HG03139 (cell line): ENCODE measurements at regions not wholly inside any gene's neighbourhood (a gene's known extent, or its start where the extent isn't known, plus 50 kb on each side); places are given as distances from the start of the nearest gene placed in this dataset.
A peak's percentile ranks its signal among the peaks of the same experiment; 100 is the strongest.

ENCODE experiments used
- ATAC-seq: cut with Tn5 transposase; IDR thresholded peaks from one replicate; pipeline ENCODE4 v1.9.1; 2021; ENCODE audit not compliant: unreplicated experiment

- ATAC-seq = no peak
These were observed 115.2 kb downstream of the OLFM4 start for GRCh38 chr13:53143757-53144339.

DNA sequence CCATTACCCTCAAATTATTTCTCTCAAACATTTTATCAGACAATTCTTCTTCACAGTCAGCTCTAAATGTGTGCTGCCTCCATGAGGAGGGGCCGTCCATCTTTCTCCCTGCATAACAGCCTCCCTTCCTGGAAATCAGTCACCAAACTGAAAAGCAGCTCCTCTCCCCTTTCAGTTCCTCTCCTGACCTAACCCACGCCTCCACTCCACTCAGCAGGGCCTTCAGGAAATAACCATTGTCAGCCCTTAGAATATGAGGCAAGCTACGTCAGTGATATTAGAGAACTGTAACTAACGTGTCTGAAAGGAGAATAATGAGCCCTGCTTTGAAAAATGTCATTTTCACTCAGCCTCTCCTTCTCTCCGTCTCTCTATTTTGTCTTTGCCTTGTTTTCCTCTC lies 116.2 kb downstream of the OLFM4 start:
- ATAC-seq = no peak

GRCh38 chr13:53150568-53150967 lies 122.0 kb downstream of the OLFM4 start:
- no peak for ATAC-seq

- ATAC-seq = peak; percentile 97
These were observed 122.9 kb downstream of the OLFM4 start for GRCh38 chr13:53151336-53152056.

DNA sequence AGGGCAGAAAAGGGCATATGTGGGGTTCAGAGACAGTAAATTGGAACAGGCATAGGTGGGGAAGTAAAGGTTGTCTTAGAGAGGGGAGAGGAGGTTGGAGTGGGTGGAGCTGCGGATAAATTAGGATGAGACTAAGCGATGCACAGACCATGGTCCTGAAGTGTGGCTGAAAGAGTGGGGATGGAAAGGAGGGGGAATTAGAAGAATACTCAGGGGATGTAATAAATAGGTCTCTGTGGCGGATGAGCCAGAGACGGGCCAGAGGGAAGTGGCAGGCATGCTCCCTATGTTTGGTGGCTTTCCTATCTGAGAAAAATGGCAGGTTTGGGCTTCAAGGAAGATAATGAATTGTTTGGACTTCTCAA lies 123.4 kb downstream of the OLFM4 start:
- no peak for ATAC-seq

- ATAC-seq = no peak
These were observed 129.6 kb downstream of the OLFM4 start for GRCh38 chr13:53158201-53158600.

DNA sequence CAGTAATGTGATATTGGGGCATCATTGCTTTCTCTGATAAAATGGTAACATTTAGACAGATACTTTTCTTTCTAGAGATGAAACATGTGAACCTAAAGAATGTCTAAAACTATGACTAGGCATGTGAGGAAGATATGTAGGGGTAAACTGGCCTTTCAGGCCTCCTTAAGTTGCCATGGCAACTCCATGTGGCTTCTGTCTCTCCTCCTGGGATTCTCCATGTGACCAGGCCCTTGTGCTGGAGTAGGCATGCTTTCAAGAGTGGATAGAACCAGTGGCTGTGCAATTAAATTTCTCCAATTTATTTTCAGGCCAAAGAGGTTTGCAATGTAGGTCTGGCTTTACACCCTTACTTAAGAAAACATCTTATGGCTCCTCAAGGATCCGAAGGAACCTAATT lies 130.8 kb downstream of the OLFM4 start:
- no peak for ATAC-seq

GRCh38 chr13:53160211-53160610 lies 131.6 kb downstream of the OLFM4 start:
- ATAC-seq = no peak

DNA sequence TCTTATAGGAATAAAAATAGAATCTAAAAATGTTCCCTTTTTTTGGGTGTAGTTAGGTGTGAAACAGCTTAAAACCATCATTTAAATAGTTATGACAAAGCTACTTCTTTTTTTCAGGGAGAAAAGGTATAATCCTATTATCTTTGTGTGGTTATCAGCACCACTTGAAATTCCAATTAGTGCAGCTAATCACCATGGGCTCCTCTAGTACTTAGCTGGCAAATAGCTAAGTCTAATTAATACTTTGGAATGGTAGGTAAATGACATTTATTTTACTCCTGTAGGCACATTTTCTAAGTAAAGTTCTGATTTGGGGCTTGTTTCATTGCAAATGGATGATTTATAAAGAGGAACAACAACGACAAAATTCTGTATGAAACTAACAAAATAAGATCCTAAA lies 132.6 kb downstream of the OLFM4 start:
- no peak for ATAC-seq

DNA sequence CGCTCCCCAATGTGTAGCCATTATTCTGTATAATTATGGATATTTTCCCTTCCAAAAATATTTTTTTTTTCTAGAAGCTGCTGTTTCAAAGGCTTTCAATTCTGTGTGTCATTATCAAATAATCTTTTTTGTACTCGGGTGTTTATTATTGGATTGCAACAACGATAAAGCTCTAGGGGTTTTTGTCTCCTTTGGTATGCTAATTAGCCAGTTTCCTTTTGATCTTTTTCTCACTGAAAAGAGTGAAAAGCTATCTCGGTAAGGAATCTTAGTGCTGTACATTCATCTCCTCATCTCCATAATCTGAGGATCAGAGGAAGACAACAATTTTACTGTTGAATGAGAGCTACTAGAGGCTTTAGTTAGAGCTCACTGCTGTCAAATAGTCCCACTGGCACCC lies 136.6 kb downstream of the OLFM4 start:
- no peak for ATAC-seq

DNA sequence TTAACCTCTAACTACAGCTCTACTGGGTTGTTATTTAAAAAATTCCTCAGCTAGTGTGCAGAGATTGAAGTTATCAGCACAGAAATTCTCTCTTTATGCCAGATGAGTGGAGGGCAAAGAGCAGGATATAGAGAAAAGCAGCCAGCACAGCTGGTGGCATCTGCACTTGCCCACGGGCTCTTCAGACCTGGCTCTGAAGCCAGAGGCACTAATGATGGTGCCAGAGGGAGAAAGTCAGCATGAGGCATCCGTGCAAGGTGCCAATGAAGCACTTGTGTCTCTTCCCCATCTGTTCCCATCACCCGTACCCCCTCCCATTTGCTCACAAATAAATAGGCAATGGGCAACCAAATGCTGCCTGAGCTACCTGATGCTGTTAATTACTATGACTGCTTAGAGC lies 138.9 kb downstream of the OLFM4 start:
- ATAC-seq = no peak

DNA sequence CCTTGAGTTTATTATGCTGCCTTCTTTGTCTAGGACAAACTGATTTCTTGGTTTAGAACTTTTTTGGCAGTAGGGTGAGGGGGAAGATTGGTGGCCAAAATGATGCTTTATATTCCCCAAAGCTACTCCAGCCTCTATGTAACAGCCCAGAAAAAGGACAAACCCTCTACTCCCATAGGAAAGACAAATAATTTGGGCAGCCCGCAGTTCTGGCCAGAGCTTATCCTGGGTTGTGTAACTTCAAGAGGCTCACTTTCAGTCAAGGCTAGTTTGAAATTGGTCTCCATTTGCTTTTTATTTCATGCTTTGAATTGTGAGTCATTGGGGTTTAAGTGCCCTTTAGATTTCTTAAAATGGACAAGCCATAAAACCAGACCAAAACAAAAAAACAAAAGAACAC lies 142.3 kb downstream of the OLFM4 start:
- no peak for ATAC-seq

- ATAC-seq = no peak
These were observed 145.9 kb downstream of the OLFM4 start for GRCh38 chr13:53174545-53174944.

DNA sequence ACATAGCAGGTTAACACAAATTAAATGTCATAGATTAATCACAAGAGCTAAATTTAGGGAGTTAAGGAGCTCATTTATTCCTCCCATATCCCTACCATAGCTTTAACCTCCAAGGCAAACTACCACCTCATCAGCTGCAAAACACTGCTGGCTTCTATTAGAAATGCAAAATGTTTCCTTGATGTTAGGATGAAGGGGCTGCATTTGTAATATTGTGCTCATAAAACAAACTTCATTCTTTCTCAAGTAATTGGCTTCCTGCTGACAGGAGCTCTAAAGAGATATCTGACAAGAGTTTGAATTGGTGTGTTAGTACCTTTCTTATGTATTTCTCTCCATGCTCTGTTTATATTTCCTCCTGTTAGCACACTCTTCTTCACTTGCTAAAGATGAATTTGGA lies 152.1 kb downstream of the OLFM4 start:
- no peak for ATAC-seq

DNA sequence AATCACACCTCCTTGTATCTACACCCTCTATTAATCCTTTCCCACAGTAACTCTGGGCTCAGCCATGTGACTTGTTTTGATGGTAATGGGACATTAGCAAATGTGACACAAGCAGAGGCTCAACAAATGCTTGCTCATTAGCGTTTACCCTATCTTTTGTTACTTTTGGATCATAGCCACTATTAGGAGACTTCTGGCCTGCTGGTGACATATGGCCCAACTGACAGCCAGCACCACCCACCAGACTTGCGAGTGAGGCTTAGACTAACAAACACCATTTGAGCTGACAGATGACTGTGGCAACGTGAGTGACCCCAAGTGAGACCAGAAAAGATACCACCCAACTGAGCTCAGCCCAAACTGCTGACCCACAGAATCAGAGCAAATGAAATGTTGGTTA lies 154.1 kb downstream of the OLFM4 start:
- ATAC-seq = no peak

GRCh38 chr13:53188120-53188519 lies 159.5 kb downstream of the OLFM4 start:
- no peak for ATAC-seq

GRCh38 chr13:53189162-53189561 lies 160.5 kb downstream of the OLFM4 start:
- ATAC-seq = no peak

DNA sequence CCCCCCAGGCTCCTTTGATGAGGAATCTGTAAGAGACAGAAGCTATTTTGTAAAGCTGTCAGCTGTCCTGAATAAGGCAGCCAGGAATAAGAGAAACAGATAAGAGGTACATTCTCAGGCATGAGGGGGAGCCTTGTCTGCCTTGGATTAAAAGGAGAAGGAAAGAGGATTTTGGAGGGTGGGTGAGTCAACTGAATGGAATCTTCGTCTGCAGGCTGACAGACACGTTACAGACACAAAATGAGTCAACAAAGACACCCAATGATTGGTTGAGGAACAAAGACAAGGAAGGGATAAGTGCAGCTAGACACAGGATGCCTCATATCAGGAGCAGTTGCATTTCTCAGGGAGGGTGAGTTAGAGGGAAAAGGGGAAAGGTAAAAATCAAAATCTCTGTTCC lies 162.5 kb downstream of the OLFM4 start:
- ATAC-seq = no peak

DNA sequence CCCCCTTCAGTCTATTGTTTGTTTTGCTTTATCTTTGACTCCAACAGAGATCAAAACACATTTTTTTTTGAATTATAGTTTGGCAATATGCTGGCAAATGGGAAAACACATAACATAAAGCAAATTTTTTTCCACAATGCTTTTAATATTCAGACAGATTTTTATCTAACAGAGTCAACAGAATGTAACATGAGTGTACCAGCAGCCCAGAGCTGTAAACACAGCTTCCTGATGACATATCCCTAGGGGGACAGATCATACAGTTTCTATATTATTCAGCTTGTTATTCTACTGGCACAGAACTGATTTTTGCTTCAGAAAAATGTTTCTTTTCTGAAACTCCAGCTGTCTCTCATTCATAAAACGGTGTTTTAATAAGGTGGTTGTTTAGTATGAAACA lies 168.8 kb downstream of the OLFM4 start:
- no peak for ATAC-seq

DNA sequence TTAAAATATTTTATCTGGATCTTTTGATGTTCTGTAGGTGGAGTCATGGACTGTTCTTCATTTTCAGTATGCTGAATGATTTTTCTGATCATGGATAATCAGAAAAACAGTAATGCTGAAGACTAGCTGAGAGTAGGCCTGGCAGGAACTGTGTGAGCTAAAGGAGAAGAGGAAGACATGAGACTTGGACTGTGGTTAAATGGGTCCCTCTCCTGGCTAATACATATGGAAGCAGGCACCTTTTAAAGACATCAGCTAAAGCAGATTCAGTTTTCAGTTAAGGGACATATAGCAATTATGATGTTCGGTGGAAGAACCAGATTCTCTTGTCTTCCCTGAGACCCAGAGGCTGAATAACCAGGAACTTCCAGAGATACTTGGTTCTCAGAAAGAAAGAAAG lies 169.4 kb downstream of the OLFM4 start:
- no peak for ATAC-seq

DNA sequence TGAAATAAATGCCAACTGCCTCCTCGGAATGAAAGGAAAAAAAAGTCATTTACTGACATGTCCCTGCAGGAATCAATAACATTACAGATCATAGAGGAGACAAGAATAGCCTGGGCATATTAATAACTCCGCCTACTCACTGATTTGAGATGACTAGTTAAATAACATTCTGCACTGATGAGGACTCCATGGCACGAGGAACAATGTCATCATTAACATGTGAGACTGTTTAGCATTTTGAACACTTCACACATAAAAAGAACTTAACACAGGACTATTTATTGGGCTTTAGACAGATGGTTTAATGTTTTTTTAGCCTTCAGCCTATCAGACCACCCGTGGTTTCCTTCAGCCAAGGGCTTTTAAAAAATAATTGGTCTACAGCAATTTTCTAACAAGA lies 170.1 kb downstream of the OLFM4 start:
- ATAC-seq = no peak

- no peak for ATAC-seq
These were observed 171.5 kb downstream of the OLFM4 start for GRCh38 chr13:53200075-53200474.
